ENCODE measurements at regions not wholly inside any gene's neighbourhood (a gene's known extent, or its start where the extent isn't known, plus 50 kb on each side); places are given as distances from the start of the nearest gene placed in this dataset.

DNA sequence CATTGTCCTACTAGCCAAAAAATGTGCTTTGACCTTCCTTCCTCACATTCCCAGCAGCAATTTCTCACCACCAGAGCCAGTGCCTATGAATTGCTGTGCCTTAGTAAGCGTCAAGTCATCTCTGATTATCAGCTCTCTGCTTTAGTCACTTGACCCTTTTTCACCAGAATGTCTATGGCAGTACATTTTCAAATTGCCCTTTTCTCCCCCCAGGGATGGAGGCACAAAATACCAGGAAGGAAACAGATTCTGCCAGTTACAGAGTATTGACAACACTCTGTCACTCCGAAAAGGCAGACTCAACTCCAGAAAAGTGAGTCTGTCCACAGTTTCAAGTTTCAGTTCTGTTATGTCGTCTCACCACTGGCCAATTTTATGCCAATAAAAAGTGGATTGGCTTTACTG is 167.4 kb downstream of the TNFSF18 start:
- no peak for TF ChIP-seq POLR2A (IDR thresholded peaks at IDR 0.05)
- TF ChIP-seq, protein P1, sequence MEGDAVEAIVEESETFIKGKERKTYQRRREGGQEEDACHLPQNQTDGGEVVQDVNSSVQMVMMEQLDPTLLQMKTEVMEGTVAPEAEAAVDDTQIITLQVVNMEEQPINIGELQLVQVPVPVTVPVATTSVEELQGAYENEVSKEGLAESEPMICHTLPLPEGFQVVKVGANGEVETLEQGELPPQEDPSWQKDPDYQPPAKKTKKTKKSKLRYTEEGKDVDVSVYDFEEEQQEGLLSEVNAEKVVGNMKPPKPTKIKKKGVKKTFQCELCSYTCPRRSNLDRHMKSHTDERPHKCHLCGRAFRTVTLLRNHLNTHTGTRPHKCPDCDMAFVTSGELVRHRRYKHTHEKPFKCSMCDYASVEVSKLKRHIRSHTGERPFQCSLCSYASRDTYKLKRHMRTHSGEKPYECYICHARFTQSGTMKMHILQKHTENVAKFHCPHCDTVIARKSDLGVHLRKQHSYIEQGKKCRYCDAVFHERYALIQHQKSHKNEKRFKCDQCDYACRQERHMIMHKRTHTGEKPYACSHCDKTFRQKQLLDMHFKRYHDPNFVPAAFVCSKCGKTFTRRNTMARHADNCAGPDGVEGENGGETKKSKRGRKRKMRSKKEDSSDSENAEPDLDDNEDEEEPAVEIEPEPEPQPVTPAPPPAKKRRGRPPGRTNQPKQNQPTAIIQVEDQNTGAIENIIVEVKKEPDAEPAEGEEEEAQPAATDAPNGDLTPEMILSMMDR (IDR thresholded peaks at IDR 0.05), result no peak
- no peak overlapping the region for H3K27ac ChIP-seq
- H3K4me3 ChIP-seq, result no peak overlapping the region
- no peaks in the 10 kb centered on the region for H3K27me3 ChIP-seq
- 61 to 78% methylated on average over 3 of the region's 3 CpGs for WGBS, 2 donors
- H3K9me3 ChIP-seq, result no peaks in the 10 kb centered on the region
- DNase-seq, result no peak
- no peaks in the 10 kb centered on the region for H3K36me3 ChIP-seq
- intact Hi-C loops (cut with DNase I), result no loop called here
- peaks cover 0 to 10% (median 0%) of the 10 kb centered on the region in 3 donors for H3K4me1 ChIP-seq

DNA sequence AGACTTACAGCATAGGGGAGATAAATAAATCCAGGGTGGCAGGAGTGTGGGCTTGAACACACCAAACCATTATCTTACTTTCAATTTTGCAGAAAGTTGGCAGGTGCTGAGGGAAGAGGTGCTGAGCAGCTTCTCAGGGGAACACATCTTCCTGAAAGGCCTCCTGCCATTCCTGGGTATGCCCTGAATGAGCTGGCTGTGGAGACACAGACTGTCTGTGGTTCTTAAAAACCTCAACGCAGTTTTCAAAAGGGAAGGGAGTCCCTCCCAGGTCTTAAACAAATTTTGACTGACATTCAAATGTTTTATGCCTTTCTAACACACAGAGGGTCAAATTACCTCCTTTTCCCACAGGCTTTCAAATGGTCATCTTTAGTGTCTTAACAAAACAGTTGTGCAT is 166.9 kb downstream of the TNFSF18 start:
- no peaks in the 10 kb centered on the region for H3K27me3 ChIP-seq
- H3K4me3 ChIP-seq, result no peak overlapping the region
- H3K4me1 ChIP-seq, result peaks cover 0 to 10% (median 0%) of the 10 kb centered on the region in 3 donors
- 57 to 62% methylated on average over 1 of the region's 1 CpG for WGBS, 2 donors
- TF ChIP-seq, protein P1 (IDR thresholded peaks at IDR 0.05), result no peak
- no peak for TF ChIP-seq POLR2A (IDR thresholded peaks at IDR 0.05)
- H3K27ac ChIP-seq, result no peak overlapping the region
- no peaks in the 10 kb centered on the region for H3K9me3 ChIP-seq
- intact Hi-C loops (cut with DNase I), result no loop called here
- no peak for DNase-seq
- no peaks in the 10 kb centered on the region for H3K36me3 ChIP-seq

DNA sequence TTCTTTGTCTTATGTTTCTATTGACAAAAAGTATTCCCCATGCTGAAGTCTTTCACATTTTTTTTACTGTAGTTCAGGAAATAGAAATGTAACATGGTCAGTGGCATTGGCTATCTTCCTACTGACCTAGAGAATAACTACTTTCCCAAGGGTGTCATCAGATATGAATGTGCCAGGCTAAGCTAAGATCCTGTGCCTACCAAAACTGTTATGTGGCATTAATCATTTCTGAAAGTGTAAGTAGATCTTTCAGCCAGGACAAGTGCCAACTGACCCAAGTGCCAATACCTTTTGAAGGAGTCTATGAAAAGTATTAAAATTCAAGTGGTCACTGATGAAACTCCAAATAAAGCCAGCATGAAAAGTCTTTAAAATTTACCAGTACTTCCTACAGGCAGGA is 165.3 kb downstream of the TNFSF18 start:
- H3K27me3 ChIP-seq, result no peaks in the 10 kb centered on the region
- TF ChIP-seq, protein P1 (IDR thresholded peaks at IDR 0.05), result no peak
- no peak for TF ChIP-seq POLR2A (IDR thresholded peaks at IDR 0.05)
- no peak for DNase-seq
- no peak overlapping the region for H3K27ac ChIP-seq
- intact Hi-C loops (cut with DNase I), result no loop called here
- no peaks in the 10 kb centered on the region for H3K36me3 ChIP-seq
- H3K4me3 ChIP-seq, result no peak overlapping the region
- H3K4me1 ChIP-seq, result peaks cover 0 to 10% (median 0%) of the 10 kb centered on the region in 3 donors
- no peaks in the 10 kb centered on the region for H3K9me3 ChIP-seq

DNA sequence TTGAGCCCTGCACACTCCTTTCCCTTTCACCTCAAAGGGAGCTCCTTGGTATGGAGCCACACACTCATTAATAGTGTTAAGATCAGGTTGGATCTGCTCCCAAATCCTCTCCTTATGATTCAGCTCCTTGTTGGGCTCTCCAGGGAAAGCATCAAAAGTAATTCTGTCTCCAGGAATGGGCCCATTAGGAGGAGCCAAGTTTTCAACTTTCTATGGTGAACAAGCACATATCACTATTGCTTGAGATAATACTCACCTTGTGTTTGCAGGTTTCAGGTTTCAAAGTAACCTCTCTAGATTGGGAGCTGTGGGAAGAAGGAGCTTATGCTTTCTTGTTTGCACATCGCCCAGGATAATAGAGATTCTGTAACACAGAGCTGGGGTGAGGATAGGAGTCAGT is 164.8 kb downstream of the TNFSF18 start:
- intact Hi-C loops (cut with DNase I), result no loop called here
- WGBS, 2 donors, result 73 to 78% methylated on average over 1 of the region's 1 CpG
- Histone ChIP-seq H3K27ac (no peak overlapping the region), H3K27me3 (no peaks in the 10 kb centered on the region), H3K36me3 (no peaks in the 10 kb centered on the region), H3K4me3 (no peak overlapping the region), H3K4me1 (peaks cover 0 to 10% (median 0%) of the 10 kb centered on the region in 3 donors), H3K9me3 (no peaks in the 10 kb centered on the region)
- DNase-seq, result no peak
- TF ChIP-seq, protein P1 (IDR thresholded peaks at IDR 0.05), result no peak
- no peak for TF ChIP-seq POLR2A (IDR thresholded peaks at IDR 0.05)

DNA sequence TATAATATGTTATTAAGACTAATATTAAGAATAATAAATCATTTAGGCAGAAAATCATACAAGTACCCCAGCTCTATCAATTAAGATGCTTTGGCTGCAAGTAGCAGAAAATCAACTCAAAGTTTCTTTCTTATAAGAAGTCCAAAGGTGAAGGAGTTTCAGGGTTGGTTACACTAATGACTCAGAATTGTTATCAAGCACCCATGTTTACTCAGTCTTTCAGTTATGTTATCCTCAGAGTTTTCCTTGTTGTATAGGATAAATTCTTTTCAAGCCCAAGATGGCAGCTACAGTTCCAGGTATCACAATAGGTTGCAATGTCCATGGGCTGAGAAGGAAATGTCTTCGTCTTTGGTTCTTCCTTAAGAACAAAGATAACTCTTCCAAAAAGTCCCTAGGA is 163.6 kb downstream of the TNFSF18 start:
- Histone ChIP-seq H3K36me3 (no peaks in the 10 kb centered on the region), H3K27me3 (no peaks in the 10 kb centered on the region), H3K4me3 (no peak overlapping the region), H3K4me1 (peaks cover 0 to 10% (median 0%) of the 10 kb centered on the region in 3 donors), H3K27ac (no peak overlapping the region), H3K9me3 (no peaks in the 10 kb centered on the region)
- intact Hi-C loops (cut with DNase I), result no loop called here
- no peak for DNase-seq
- WGBS, 2 donors, result 96 to 100% methylated on average over 1 of the region's 1 CpG
- TF ChIP-seq, protein P1 (IDR thresholded peaks at IDR 0.05), result no peak
- TF ChIP-seq POLR2A (IDR thresholded peaks at IDR 0.05), result no peak
